ENCODE measurements at regions not wholly inside any gene's neighbourhood (a gene's known extent, or its start where the extent isn't known, plus 50 kb on each side); places are given as distances from the start of the nearest gene placed in this dataset.

- no peak for DNase-seq
Measured at GRCh38 chr18:43482600-43482999, 205.3 kb upstream of the SYT4 start.

- no peak for DNase-seq
Measured at GRCh38 chr18:43484710-43485109, 207.4 kb upstream of the SYT4 start.

GRCh38 chr18:43485545-43485963, 208.3 kb upstream of the SYT4 start:
- DNase-seq = no peak

- no peak for DNase-seq
Measured at GRCh38 chr18:43486462-43486861, 209.2 kb upstream of the SYT4 start.

GRCh38 chr18:43501099-43501498, 223.8 kb upstream of the SYT4 start:
- DNase-seq = no peak

- no peak for DNase-seq
Measured at GRCh38 chr18:43506935-43507334, 229.6 kb upstream of the SYT4 start.

GRCh38 chr18:43507842-43508481, 230.7 kb upstream of the SYT4 start:
- no peak for DNase-seq

- DNase-seq = no peak
Measured at GRCh38 chr18:43514747-43515146, 237.5 kb upstream of the SYT4 start.

- no peak for DNase-seq
Measured at GRCh38 chr18:43515481-43515880, 238.2 kb upstream of the SYT4 start.

GRCh38 chr18:43524260-43524659, 247.0 kb upstream of the SYT4 start:
- no peak for DNase-seq

- DNase-seq = no peak
Measured at GRCh38 chr18:43525169-43525568, 247.9 kb upstream of the SYT4 start.

- no peak for DNase-seq
Measured at GRCh38 chr18:43526426-43527145, 249.3 kb upstream of the SYT4 start.

GRCh38 chr18:43531438-43531837, 254.1 kb upstream of the SYT4 start:
- DNase-seq = no peak

GRCh38 chr18:43533371-43533770, 256.1 kb upstream of the SYT4 start:
- DNase-seq = no peak

GRCh38 chr18:43534511-43534910, 257.2 kb upstream of the SYT4 start:
- DNase-seq = no peak

GRCh38 chr18:43539862-43540261, 262.6 kb upstream of the SYT4 start:
- no peak for DNase-seq

GRCh38 chr18:43542016-43542415, 264.7 kb upstream of the SYT4 start:
- DNase-seq = no peak

- DNase-seq = no peak
Measured at GRCh38 chr18:43543236-43543635, 265.9 kb upstream of the SYT4 start.

GRCh38 chr18:43547456-43547855, 270.2 kb upstream of the SYT4 start:
- no peak for DNase-seq

GRCh38 chr18:43559507-43559906, 282.2 kb upstream of the SYT4 start:
- DNase-seq = no peak

GRCh38 chr18:43563780-43564179, 286.5 kb upstream of the SYT4 start:
- no peak for DNase-seq

GRCh38 chr18:43570593-43570992, 293.3 kb upstream of the SYT4 start:
- DNase-seq = no peak

GRCh38 chr18:43571078-43571689, 293.9 kb upstream of the SYT4 start:
- peak; percentile 30 for DNase-seq

- no peak for DNase-seq
Measured at GRCh38 chr18:43572163-43572562, 294.9 kb upstream of the SYT4 start.

Data from stimulated activated CD8-positive, alpha-beta memory T cell treated with anti-CD3 and anti-CD28 coated beads, Interleukin-4, amount 100 ng/mL, for 48 hours (primary cell).